Skeletal muscle satellite cell (primary cell): ENCODE measurements at regions not wholly inside any gene's neighbourhood (a gene's known extent, or its start where the extent isn't known, plus 50 kb on each side); places are given as distances from the start of the nearest gene placed in this dataset.

Source experiments
- H3K27me3 ChIP-seq: 2 replicates; pipeline ENCODE4 v1.7.0; 2013; ENCODE audit warnings: low read length; ENCODE audit not compliant: control insufficient read depth, insufficient read depth
- H3K36me3 ChIP-seq: 2 replicates; pipeline ENCODE4 v1.7.0; 2013; ENCODE audit warnings: mild to moderate bottlenecking, control low read depth, low read length; ENCODE audit not compliant: insufficient read depth
- H3K4me1 ChIP-seq: 2 replicates; pipeline ENCODE4 v1.7.0; 2013; ENCODE audit warnings: low read length; ENCODE audit not compliant: control insufficient read depth, insufficient read depth
- H3K4me2 ChIP-seq: 2 replicates; pipeline ENCODE4 v1.7.0; 2013; ENCODE audit warnings: mild to moderate bottlenecking, low read length
- H3K4me3 ChIP-seq: 2 replicates; pipeline ENCODE4 v1.7.0; 2013; ENCODE audit warnings: low read length
- H3K9ac ChIP-seq: 2 replicates; pipeline ENCODE4 v1.7.0; 2013; ENCODE audit warnings: mild to moderate bottlenecking, low read depth, low read length, moderate library complexity
- H3K9me3 ChIP-seq: replicated peaks from 2 replicates; pipeline ENCODE4 v1.7.0; 2013; ENCODE audit warnings: mild to moderate bottlenecking, control low read depth, low read length

- Histone ChIP-seq H3K27me3 (no peaks in the 10 kb centered on the region), H3K36me3 (no peaks in the 10 kb centered on the region), H3K4me2 (peak overlapping the region; percentile 55), H3K4me3 (no peak overlapping the region), H3K9ac (peak overlapping the region; percentile 27), H3K9me3 (no peaks in the 10 kb centered on the region), H3K4me1 (peaks cover 4% of the 10 kb centered on the region)
Measured at GRCh38 chr5:83844449-83845068, 123.9 kb upstream of the HAPLN1 start.

GRCh38 chr5:83839788-83840187 lies 119.1 kb upstream of the HAPLN1 start:
- Histone ChIP-seq H3K36me3 (no peaks in the 10 kb centered on the region), H3K9me3 (no peaks in the 10 kb centered on the region), H3K27me3 (no peaks in the 10 kb centered on the region), H3K4me2 (no peak overlapping the region), H3K4me1 (peaks cover 3% of the 10 kb centered on the region), H3K9ac (no peak overlapping the region), H3K4me3 (no peak overlapping the region)

GRCh38 chr5:83839256-83839655 lies 118.6 kb upstream of the HAPLN1 start:
- H3K4me1 ChIP-seq = no peaks in the 10 kb centered on the region
- no peaks in the 10 kb centered on the region for H3K27me3 ChIP-seq
- no peak overlapping the region for H3K4me2 ChIP-seq
- H3K4me3 ChIP-seq = no peak overlapping the region
- no peaks in the 10 kb centered on the region for H3K9me3 ChIP-seq
- H3K36me3 ChIP-seq = no peaks in the 10 kb centered on the region
- no peak overlapping the region for H3K9ac ChIP-seq

GRCh38 chr5:83837265-83837907 lies 116.7 kb upstream of the HAPLN1 start:
- H3K9me3 ChIP-seq = no peaks in the 10 kb centered on the region
- no peak overlapping the region for H3K4me2 ChIP-seq
- no peak overlapping the region for H3K9ac ChIP-seq
- no peaks in the 10 kb centered on the region for H3K27me3 ChIP-seq
- no peaks in the 10 kb centered on the region for H3K36me3 ChIP-seq
- no peaks in the 10 kb centered on the region for H3K4me1 ChIP-seq
- no peak overlapping the region for H3K4me3 ChIP-seq

GRCh38 chr5:83834306-83834705 lies 113.7 kb upstream of the HAPLN1 start:
- Histone ChIP-seq H3K9me3 (no peaks in the 10 kb centered on the region), H3K4me3 (no peak overlapping the region), H3K4me2 (no peak overlapping the region), H3K36me3 (no peaks in the 10 kb centered on the region), H3K9ac (no peak overlapping the region), H3K4me1 (no peaks in the 10 kb centered on the region), H3K27me3 (no peaks in the 10 kb centered on the region)

- Histone ChIP-seq H3K4me2 (no peak overlapping the region), H3K4me1 (peaks cover 9% of the 10 kb centered on the region), H3K9ac (no peak overlapping the region), H3K9me3 (no peaks in the 10 kb centered on the region), H3K36me3 (no peaks in the 10 kb centered on the region), H3K4me3 (no peak overlapping the region), H3K27me3 (no peaks in the 10 kb centered on the region)
Measured at GRCh38 chr5:83831834-83832233, 111.2 kb upstream of the HAPLN1 start.

GRCh38 chr5:83827111-83827557 lies 106.5 kb upstream of the HAPLN1 start:
- H3K9me3 ChIP-seq = no peaks in the 10 kb centered on the region
- no peak overlapping the region for H3K9ac ChIP-seq
- H3K36me3 ChIP-seq = no peaks in the 10 kb centered on the region
- peaks cover 11% of the 10 kb centered on the region for H3K4me1 ChIP-seq
- no peaks in the 10 kb centered on the region for H3K27me3 ChIP-seq
- H3K4me3 ChIP-seq = no peak overlapping the region
- H3K4me2 ChIP-seq = no peak overlapping the region

GRCh38 chr5:83817591-83817990 lies 96.9 kb upstream of the HAPLN1 start:
- Histone ChIP-seq H3K9me3 (no peaks in the 10 kb centered on the region), H3K9ac (no peak overlapping the region), H3K27me3 (no peaks in the 10 kb centered on the region), H3K4me2 (no peak overlapping the region), H3K4me1 (no peaks in the 10 kb centered on the region), H3K36me3 (no peaks in the 10 kb centered on the region), H3K4me3 (no peak overlapping the region)

GRCh38 chr5:83815661-83816060 lies 95.0 kb upstream of the HAPLN1 start:
- Histone ChIP-seq H3K4me1 (no peaks in the 10 kb centered on the region), H3K4me3 (no peak overlapping the region), H3K36me3 (no peaks in the 10 kb centered on the region), H3K4me2 (no peak overlapping the region), H3K27me3 (no peaks in the 10 kb centered on the region), H3K9me3 (no peaks in the 10 kb centered on the region), H3K9ac (no peak overlapping the region)

- H3K4me2 ChIP-seq = no peak overlapping the region
- H3K9me3 ChIP-seq = no peaks in the 10 kb centered on the region
Measured at GRCh38 chr5:83810511-83810910, 89.9 kb upstream of the HAPLN1 start.

GRCh38 chr5:83802686-83803085 lies 82.0 kb upstream of the HAPLN1 start:
- H3K4me3 ChIP-seq = no peak overlapping the region
- H3K4me1 ChIP-seq = no peaks in the 10 kb centered on the region
- H3K4me2 ChIP-seq = no peak overlapping the region
- no peaks in the 10 kb centered on the region for H3K36me3 ChIP-seq
- H3K27me3 ChIP-seq = no peaks in the 10 kb centered on the region
- no peak overlapping the region for H3K9ac ChIP-seq
- no peaks in the 10 kb centered on the region for H3K9me3 ChIP-seq

More at GRCh38 chr5:83810511-83810910, 89.9 kb upstream of the HAPLN1 start:
- H3K4me3 ChIP-seq = no peak overlapping the region
- H3K4me1 ChIP-seq = no peaks in the 10 kb centered on the region
- no peaks in the 10 kb centered on the region for H3K36me3 ChIP-seq
- no peaks in the 10 kb centered on the region for H3K27me3 ChIP-seq
- H3K9ac ChIP-seq = no peak overlapping the region

GRCh38 chr5:83800201-83800600 lies 79.5 kb upstream of the HAPLN1 start:
- Histone ChIP-seq H3K36me3 (no peaks in the 10 kb centered on the region), H3K9ac (no peak overlapping the region)

More at GRCh38 chr5:83800201-83800600, 79.5 kb upstream of the HAPLN1 start:
- Histone ChIP-seq H3K4me3 (no peak overlapping the region), H3K9me3 (no peaks in the 10 kb centered on the region), H3K27me3 (no peaks in the 10 kb centered on the region), H3K4me2 (no peak overlapping the region), H3K4me1 (no peaks in the 10 kb centered on the region)
